ENCODE measurements at regions not wholly inside any gene's neighbourhood (a gene's known extent, or its start where the extent isn't known, plus 50 kb on each side); places are given as distances from the start of the nearest gene placed in this dataset.

DNA sequence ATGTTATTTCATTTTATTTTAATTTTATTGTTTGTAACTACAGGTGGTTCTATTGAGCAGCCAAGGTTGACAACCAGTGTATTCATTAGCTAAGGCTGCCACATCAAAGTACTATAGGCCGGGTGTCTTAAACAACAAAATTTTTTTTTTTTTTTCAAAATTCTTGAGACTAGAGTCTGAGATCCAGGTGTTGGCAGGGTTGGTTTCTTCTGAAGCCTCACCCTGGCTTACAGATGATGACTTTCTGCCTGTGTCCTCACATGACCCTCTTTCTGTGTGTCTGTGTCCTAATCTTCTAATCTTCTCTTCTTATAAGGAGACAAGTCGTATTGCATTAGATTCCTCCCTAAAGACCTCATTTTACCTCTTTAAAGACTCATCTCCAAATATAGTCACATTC lies 208.4 kb downstream of the MANEA start:
- Histone ChIP-seq H3K4me3 (ENCODE audit: low read length) (no peak overlapping the region), H3K36me3 (ENCODE audit: insufficient read depth, low read length) (no peaks in the 10 kb centered on the region), H3K27me3 (ENCODE audit: insufficient read depth, low read depth, low read length) (no peaks in the 10 kb centered on the region), H3F3A (ENCODE audit: insufficient read depth, low read length, poor library complexity, severe bottlenecking) (no peaks in the 10 kb centered on the region), H3K27ac (ENCODE audit: low read length) (no peak overlapping the region), H2AFZ (ENCODE audit: low read depth, low read length) (no peak overlapping the region), H3K9ac (ENCODE audit: low read length) (no peak overlapping the region), H3K79me2 (replicated peaks; ENCODE audit: insufficient read depth, low read length) (no peaks in the 10 kb centered on the region), H3K4me2 (ENCODE audit: low read length) (no peak overlapping the region), H3K9me2 (ENCODE audit: insufficient read depth, low read length) (no peaks in the 10 kb centered on the region), H3K9me3 (ENCODE audit: low read length) (no peaks in the 10 kb centered on the region), H4K20me1 (ENCODE audit: insufficient read depth) (no peaks in the 10 kb centered on the region)
- no peak for TF ChIP-seq EP300 (conservative IDR thresholded peaks at IDR 0.05; ENCODE audit: poor library complexity, severe bottlenecking)
- TF ChIP-seq POLR2AphosphoS5 (IDR thresholded peaks at IDR 0.05): no peak
- no peak for TF ChIP-seq EZH2 (IDR thresholded peaks at IDR 0.05; ENCODE audit: borderline replicate concordance, insufficient read depth, low read length, poor library complexity, severe bottlenecking)
- no peak for TF ChIP-seq MXI1 (conservative IDR thresholded peaks at IDR 0.05; ENCODE audit: poor library complexity, severe bottlenecking)
- no peak for TF ChIP-seq TAF1 (IDR thresholded peaks at IDR 0.05; ENCODE audit: low read depth)
- TF ChIP-seq SMC3 (conservative IDR thresholded peaks at IDR 0.05; ENCODE audit: poor library complexity): no peak
- TF ChIP-seq, protein P1, sequence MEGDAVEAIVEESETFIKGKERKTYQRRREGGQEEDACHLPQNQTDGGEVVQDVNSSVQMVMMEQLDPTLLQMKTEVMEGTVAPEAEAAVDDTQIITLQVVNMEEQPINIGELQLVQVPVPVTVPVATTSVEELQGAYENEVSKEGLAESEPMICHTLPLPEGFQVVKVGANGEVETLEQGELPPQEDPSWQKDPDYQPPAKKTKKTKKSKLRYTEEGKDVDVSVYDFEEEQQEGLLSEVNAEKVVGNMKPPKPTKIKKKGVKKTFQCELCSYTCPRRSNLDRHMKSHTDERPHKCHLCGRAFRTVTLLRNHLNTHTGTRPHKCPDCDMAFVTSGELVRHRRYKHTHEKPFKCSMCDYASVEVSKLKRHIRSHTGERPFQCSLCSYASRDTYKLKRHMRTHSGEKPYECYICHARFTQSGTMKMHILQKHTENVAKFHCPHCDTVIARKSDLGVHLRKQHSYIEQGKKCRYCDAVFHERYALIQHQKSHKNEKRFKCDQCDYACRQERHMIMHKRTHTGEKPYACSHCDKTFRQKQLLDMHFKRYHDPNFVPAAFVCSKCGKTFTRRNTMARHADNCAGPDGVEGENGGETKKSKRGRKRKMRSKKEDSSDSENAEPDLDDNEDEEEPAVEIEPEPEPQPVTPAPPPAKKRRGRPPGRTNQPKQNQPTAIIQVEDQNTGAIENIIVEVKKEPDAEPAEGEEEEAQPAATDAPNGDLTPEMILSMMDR (IDR thresholded peaks at IDR 0.05; ENCODE audit: poor library complexity, severe bottlenecking): no peak
- no peak for TF ChIP-seq RAD21 (conservative IDR thresholded peaks at IDR 0.05)
- TF ChIP-seq, protein P2, sequence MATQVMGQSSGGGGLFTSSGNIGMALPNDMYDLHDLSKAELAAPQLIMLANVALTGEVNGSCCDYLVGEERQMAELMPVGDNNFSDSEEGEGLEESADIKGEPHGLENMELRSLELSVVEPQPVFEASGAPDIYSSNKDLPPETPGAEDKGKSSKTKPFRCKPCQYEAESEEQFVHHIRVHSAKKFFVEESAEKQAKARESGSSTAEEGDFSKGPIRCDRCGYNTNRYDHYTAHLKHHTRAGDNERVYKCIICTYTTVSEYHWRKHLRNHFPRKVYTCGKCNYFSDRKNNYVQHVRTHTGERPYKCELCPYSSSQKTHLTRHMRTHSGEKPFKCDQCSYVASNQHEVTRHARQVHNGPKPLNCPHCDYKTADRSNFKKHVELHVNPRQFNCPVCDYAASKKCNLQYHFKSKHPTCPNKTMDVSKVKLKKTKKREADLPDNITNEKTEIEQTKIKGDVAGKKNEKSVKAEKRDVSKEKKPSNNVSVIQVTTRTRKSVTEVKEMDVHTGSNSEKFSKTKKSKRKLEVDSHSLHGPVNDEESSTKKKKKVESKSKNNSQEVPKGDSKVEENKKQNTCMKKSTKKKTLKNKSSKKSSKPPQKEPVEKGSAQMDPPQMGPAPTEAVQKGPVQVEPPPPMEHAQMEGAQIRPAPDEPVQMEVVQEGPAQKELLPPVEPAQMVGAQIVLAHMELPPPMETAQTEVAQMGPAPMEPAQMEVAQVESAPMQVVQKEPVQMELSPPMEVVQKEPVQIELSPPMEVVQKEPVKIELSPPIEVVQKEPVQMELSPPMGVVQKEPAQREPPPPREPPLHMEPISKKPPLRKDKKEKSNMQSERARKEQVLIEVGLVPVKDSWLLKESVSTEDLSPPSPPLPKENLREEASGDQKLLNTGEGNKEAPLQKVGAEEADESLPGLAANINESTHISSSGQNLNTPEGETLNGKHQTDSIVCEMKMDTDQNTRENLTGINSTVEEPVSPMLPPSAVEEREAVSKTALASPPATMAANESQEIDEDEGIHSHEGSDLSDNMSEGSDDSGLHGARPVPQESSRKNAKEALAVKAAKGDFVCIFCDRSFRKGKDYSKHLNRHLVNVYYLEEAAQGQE (IDR thresholded peaks at IDR 0.05; ENCODE audit: borderline replicate concordance): no peak

DNA sequence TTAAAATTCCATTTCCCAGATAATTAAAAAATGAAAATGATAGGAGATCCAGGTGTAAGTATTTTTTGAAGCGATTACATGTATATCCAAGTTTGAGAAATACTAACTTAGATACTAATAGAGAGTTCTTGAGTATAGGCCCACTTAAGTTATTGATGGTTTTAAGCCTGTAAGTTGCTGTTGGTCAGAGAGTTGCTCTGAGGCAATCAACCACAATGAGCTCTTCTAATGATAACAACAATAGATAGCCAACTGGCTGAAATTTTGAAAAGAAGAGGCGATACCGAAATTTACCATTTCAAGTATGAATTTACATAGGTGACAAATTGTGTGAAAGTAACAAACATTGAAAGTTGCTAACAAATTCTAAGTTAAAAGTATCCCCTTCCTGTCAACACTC lies 209.5 kb downstream of the MANEA start:
- Histone ChIP-seq H3K4me2 (ENCODE audit: low read length) (no peak overlapping the region), H3F3A (ENCODE audit: insufficient read depth, low read length, poor library complexity, severe bottlenecking) (no peaks in the 10 kb centered on the region), H3K9ac (ENCODE audit: low read length) (no peak overlapping the region), H2AFZ (ENCODE audit: low read depth, low read length) (no peak overlapping the region), H3K9me3 (ENCODE audit: low read length) (no peaks in the 10 kb centered on the region), H3K4me3 (ENCODE audit: low read length) (no peak overlapping the region), H4K20me1 (ENCODE audit: insufficient read depth) (no peaks in the 10 kb centered on the region), H3K27me3 (ENCODE audit: insufficient read depth, low read depth, low read length) (no peaks in the 10 kb centered on the region), H3K9me2 (ENCODE audit: insufficient read depth, low read length) (no peaks in the 10 kb centered on the region), H3K79me2 (replicated peaks; ENCODE audit: insufficient read depth, low read length) (no peaks in the 10 kb centered on the region), H3K36me3 (ENCODE audit: insufficient read depth, low read length) (no peaks in the 10 kb centered on the region), H3K27ac (ENCODE audit: low read length) (no peak overlapping the region)
- TF ChIP-seq, protein P1 (IDR thresholded peaks at IDR 0.05; ENCODE audit: poor library complexity, severe bottlenecking): no peak
- TF ChIP-seq SMC3 (conservative IDR thresholded peaks at IDR 0.05; ENCODE audit: poor library complexity): no peak
- TF ChIP-seq MXI1 (conservative IDR thresholded peaks at IDR 0.05; ENCODE audit: poor library complexity, severe bottlenecking): no peak
- TF ChIP-seq RAD21 (conservative IDR thresholded peaks at IDR 0.05): no peak
- TF ChIP-seq, protein P2 (IDR thresholded peaks at IDR 0.05; ENCODE audit: borderline replicate concordance): no peak
- TF ChIP-seq EZH2 (IDR thresholded peaks at IDR 0.05; ENCODE audit: borderline replicate concordance, insufficient read depth, low read length, poor library complexity, severe bottlenecking): no peak
- TF ChIP-seq POLR2AphosphoS5 (IDR thresholded peaks at IDR 0.05): no peak
- TF ChIP-seq TAF1 (IDR thresholded peaks at IDR 0.05; ENCODE audit: low read depth): no peak
- TF ChIP-seq EP300 (conservative IDR thresholded peaks at IDR 0.05; ENCODE audit: poor library complexity, severe bottlenecking): no peak
